PC-3 (cell line): ENCODE measurements at regions not wholly inside any gene's neighbourhood (a gene's known extent, or its start where the extent isn't known, plus 50 kb on each side); places are given as distances from the start of the nearest gene placed in this dataset.

Experiments
- EZH2 ChIP-seq: fragments of 300-600 bp; sonication (generic); IDR thresholded peaks from one replicate; pipeline ENCODE4 v1.6.1; 2017; ENCODE audit warnings: antibody characterized with exemption, mild to moderate bottlenecking, low read length; ENCODE audit not compliant: unreplicated experiment
- EZH2phosphoT487 ChIP-seq: fragments of 300-600 bp; sonication (generic); IDR thresholded peaks from 2 replicates; pipeline ENCODE4 v1.6.1; 2018; ENCODE audit warnings: mild to moderate bottlenecking, antibody characterized with exemption, low read length, borderline replicate concordance
- TF ChIP-seq, protein P1 (sequence below): fragments of 300-600 bp; sonication (generic); conservative IDR thresholded peaks from 2 replicates; pipeline ENCODE4 v1.5.1; 2017; ENCODE audit warnings: antibody characterized with exemption, low read depth, mild to moderate bottlenecking, low read length

DNA sequence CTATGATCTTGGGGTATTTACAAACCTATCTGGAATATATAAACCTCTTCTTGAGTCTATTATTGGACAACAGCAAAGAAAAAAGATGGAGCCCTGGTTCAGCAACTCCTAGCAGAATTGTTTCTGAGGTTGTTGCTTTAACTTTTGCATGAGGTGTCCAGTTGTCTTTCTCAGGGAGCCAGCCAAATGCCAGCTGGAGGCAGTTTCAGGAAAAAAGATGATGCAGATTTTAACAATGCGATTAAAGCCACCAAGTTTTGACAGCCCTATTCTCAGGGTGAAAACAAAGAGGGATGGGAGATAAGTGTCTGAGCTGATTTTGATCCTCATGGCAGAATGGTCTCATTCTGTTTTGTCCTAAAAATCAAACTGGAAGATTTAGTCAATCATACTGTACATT, 181.6 kb upstream of the RASGRP1 start:
- TF ChIP-seq, protein P1, sequence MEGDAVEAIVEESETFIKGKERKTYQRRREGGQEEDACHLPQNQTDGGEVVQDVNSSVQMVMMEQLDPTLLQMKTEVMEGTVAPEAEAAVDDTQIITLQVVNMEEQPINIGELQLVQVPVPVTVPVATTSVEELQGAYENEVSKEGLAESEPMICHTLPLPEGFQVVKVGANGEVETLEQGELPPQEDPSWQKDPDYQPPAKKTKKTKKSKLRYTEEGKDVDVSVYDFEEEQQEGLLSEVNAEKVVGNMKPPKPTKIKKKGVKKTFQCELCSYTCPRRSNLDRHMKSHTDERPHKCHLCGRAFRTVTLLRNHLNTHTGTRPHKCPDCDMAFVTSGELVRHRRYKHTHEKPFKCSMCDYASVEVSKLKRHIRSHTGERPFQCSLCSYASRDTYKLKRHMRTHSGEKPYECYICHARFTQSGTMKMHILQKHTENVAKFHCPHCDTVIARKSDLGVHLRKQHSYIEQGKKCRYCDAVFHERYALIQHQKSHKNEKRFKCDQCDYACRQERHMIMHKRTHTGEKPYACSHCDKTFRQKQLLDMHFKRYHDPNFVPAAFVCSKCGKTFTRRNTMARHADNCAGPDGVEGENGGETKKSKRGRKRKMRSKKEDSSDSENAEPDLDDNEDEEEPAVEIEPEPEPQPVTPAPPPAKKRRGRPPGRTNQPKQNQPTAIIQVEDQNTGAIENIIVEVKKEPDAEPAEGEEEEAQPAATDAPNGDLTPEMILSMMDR, result no peak
- TF ChIP-seq EZH2, result no peak
- TF ChIP-seq EZH2phosphoT487, result no peak
